H9 (cell line): ENCODE measurements at regions not wholly inside any gene's neighbourhood (a gene's known extent, or its start where the extent isn't known, plus 50 kb on each side); places are given as distances from the start of the nearest gene placed in this dataset.

Source experiments
- DNase-seq: peaks from one replicate; pipeline ENCODE4 v3.0.0-alpha.2; 2017
- H2AFZ ChIP-seq: one replicate; pipeline ENCODE4 v1.6.1; 2013; ENCODE audit warnings: mild to moderate bottlenecking, low read length, control low read depth, moderate library complexity
- H2AK5ac ChIP-seq: 2 replicates; pipeline ENCODE4 v1.6.1; 2013; ENCODE audit warnings: low read length, control low read depth, mixed read lengths; ENCODE audit not compliant: insufficient read length
- H2BK120ac ChIP-seq: one replicate; pipeline ENCODE4 v1.6.1; 2013; ENCODE audit warnings: low read depth, mild to moderate bottlenecking, low read length, control low read depth, inconsistent platforms; ENCODE audit not compliant: poor library complexity, severe bottlenecking
- H2BK12ac ChIP-seq: 2 replicates; pipeline ENCODE4 v1.6.1; 2013; ENCODE audit warnings: low read length, control low read depth, mixed read lengths, low read depth; ENCODE audit not compliant: insufficient read length
- H2BK15ac ChIP-seq: 2 replicates; pipeline ENCODE4 v1.6.1; 2013; ENCODE audit warnings: low read depth, low read length, control low read depth
- H2BK20ac ChIP-seq: one replicate; pipeline ENCODE4 v1.6.1; 2013; ENCODE audit warnings: low read depth, mild to moderate bottlenecking, low read length, control low read depth, inconsistent platforms; ENCODE audit not compliant: poor library complexity, severe bottlenecking
- H2BK5ac ChIP-seq: 2 replicates; pipeline ENCODE4 v1.6.1; 2013; ENCODE audit warnings: low read length, control low read depth, mixed read lengths; ENCODE audit not compliant: insufficient read length
- H3K14ac ChIP-seq: 2 replicates; pipeline ENCODE4 v1.6.1; 2013; ENCODE audit warnings: low read length, control low read depth; ENCODE audit not compliant: insufficient read depth
- H3K18ac ChIP-seq: 2 replicates; pipeline ENCODE4 v1.6.1; 2013; ENCODE audit warnings: low read depth, mild to moderate bottlenecking, mixed read lengths, low read length, control low read depth; ENCODE audit not compliant: insufficient read length
- H3K23ac ChIP-seq: 2 replicates; pipeline ENCODE4 v1.6.1; 2013; ENCODE audit warnings: low read length, control low read depth, mixed read lengths, low read depth; ENCODE audit not compliant: insufficient read length
- H3K23me2 ChIP-seq: 2 replicates; pipeline ENCODE4 v1.6.1; 2013; ENCODE audit warnings: low read depth, mild to moderate bottlenecking, mixed read lengths, low read length, control low read depth; ENCODE audit not compliant: insufficient read length, poor library complexity, severe bottlenecking
- H3K27ac ChIP-seq: 2 replicates; pipeline ENCODE4 v1.5.1; 2013; ENCODE audit warnings: low read length, control low read depth, mixed read lengths, low read depth; ENCODE audit not compliant: insufficient read length
- H3K27me3 ChIP-seq: 2 replicates; pipeline ENCODE4 v1.6.1; 2013; ENCODE audit warnings: low read length, control low read depth, inconsistent platforms; ENCODE audit not compliant: insufficient read depth
- H3K4ac ChIP-seq: 2 replicates; pipeline ENCODE4 v1.6.1; 2013; ENCODE audit warnings: low read depth, mild to moderate bottlenecking, control low read depth, inconsistent platforms, low read length, moderate library complexity
- H3K4me1 ChIP-seq: 2 replicates; pipeline ENCODE4 v1.6.1; 2013; ENCODE audit warnings: low read length, control low read depth, inconsistent platforms; ENCODE audit not compliant: insufficient read depth
- H3K4me2 ChIP-seq: 2 replicates; pipeline ENCODE4 v1.6.1; 2013; ENCODE audit warnings: low read length, control low read depth, mixed read lengths; ENCODE audit not compliant: insufficient read length, insufficient read depth
- H3K56ac ChIP-seq: 2 replicates; pipeline ENCODE4 v1.6.1; 2013; ENCODE audit warnings: low read depth, mild to moderate bottlenecking, mixed read lengths, low read length, control low read depth; ENCODE audit not compliant: insufficient read length
- H3K79me1 ChIP-seq: 2 replicates; pipeline ENCODE4 v1.6.1; 2013; ENCODE audit warnings: low read depth, mild to moderate bottlenecking, moderate library complexity, low read length, control low read depth, inconsistent platforms; ENCODE audit not compliant: insufficient read depth, poor library complexity, severe bottlenecking
- H3K79me2 ChIP-seq: 2 replicates; pipeline ENCODE4 v1.6.1; 2013; ENCODE audit warnings: low read length, control low read depth, inconsistent platforms; ENCODE audit not compliant: insufficient read depth
- H3K9ac ChIP-seq: 2 replicates; pipeline ENCODE4 v1.6.1; 2013; ENCODE audit warnings: low read length, control low read depth, mixed read lengths; ENCODE audit not compliant: insufficient read length; ENCODE audit errors: extremely low read depth
- H3K9me3 ChIP-seq: one replicate; pipeline ENCODE4 v1.6.1; 2013; ENCODE audit warnings: low read depth, low read length, inconsistent platforms; ENCODE audit not compliant: control insufficient read depth
- H3T11ph ChIP-seq: one replicate; pipeline ENCODE4 v1.6.1; 2013; ENCODE audit warnings: mild to moderate bottlenecking, low read length, control low read depth, inconsistent platforms
- H4K20me1 ChIP-seq: one replicate; pipeline ENCODE4 v1.6.1; 2013; ENCODE audit not compliant: control insufficient read depth, insufficient read length, insufficient read depth
- H4K5ac ChIP-seq: 2 replicates; pipeline ENCODE4 v1.6.1; 2013; ENCODE audit warnings: low read depth, mild to moderate bottlenecking, mixed read lengths, low read length, control low read depth; ENCODE audit not compliant: insufficient read length
- H4K8ac ChIP-seq: replicated peaks from 2 replicates; pipeline ENCODE4 v1.6.1; 2013; ENCODE audit warnings: low read length, control low read depth, mixed read lengths, low read depth; ENCODE audit not compliant: insufficient read length
- H4K91ac ChIP-seq: 2 replicates; pipeline ENCODE4 v1.6.1; 2013; ENCODE audit warnings: low read depth, mild to moderate bottlenecking, moderate library complexity, mixed read lengths, low read length, control low read depth; ENCODE audit not compliant: insufficient read length
- H3K27ac Mint-ChIP-seq, 3 experiments: 2 replicates in 2 of 3; 3 replicates in 1 of 3; pipeline ENCODE4 v1.8.0; 2020 to 2021; ENCODE audit warnings: mixed read lengths in 3 of 3, mild to moderate bottlenecking in 1 of 3, moderate library complexity in 1 of 3
- H3K27me3 Mint-ChIP-seq: 2 replicates; pipeline ENCODE4 v1.8.0; 2021; ENCODE audit warnings: low read depth, mild to moderate bottlenecking, moderate library complexity, mixed read lengths
- H3K36me3 Mint-ChIP-seq, 3 experiments: 2 replicates in 2 of 3; 3 replicates in 1 of 3; pipeline ENCODE4 v1.8.0; 2020 to 2021; ENCODE audit warnings: low read depth in 3 of 3, mixed read lengths in 3 of 3; ENCODE audit not compliant: insufficient read depth in 1 of 3
- H3K4me1 Mint-ChIP-seq, 2 experiments: 2 replicates each; pipeline ENCODE4 v1.8.0; 2020; ENCODE audit warnings: mixed read lengths in 2 of 2
- H3K4me3 Mint-ChIP-seq, 2 experiments: 2 replicates in 1 of 2; 3 replicates in 1 of 2; pipeline ENCODE4 v1.8.0; 2020 to 2021; ENCODE audit warnings: mild to moderate bottlenecking in 2 of 2, mixed read lengths in 2 of 2, moderate library complexity in 1 of 2
- H3K9me3 Mint-ChIP-seq, 2 experiments: 2 replicates in 1 of 2; 3 replicates in 1 of 2; pipeline ENCODE4 v1.8.0; 2020; ENCODE audit warnings: mild to moderate bottlenecking in 2 of 2, mixed read lengths in 2 of 2, moderate library complexity in 1 of 2
- WGBS: extraction: QIAGEN DNeasy Blood & Tissue Kit; methylation state at CpG from one replicate; pipeline ENCODE4 v1.1.7; 2013; ENCODE audit warnings: missing lambda C conversion rate, low lambda C conversion rate, mixed read lengths; ENCODE audit not compliant: insufficient read length; ENCODE audit errors: extremely low coverage; 5-methylcytosine and 5-hydroxymethylcytosine counted together
- TF ChIP-seq, protein P1 (sequence below): fragments of 200-600 bp; sonication (generic); conservative IDR thresholded peaks from 3 replicates; pipeline ENCODE4 v1.8.0; 2021; ENCODE audit warnings: antibody characterized with exemption, mild to moderate bottlenecking

DNA sequence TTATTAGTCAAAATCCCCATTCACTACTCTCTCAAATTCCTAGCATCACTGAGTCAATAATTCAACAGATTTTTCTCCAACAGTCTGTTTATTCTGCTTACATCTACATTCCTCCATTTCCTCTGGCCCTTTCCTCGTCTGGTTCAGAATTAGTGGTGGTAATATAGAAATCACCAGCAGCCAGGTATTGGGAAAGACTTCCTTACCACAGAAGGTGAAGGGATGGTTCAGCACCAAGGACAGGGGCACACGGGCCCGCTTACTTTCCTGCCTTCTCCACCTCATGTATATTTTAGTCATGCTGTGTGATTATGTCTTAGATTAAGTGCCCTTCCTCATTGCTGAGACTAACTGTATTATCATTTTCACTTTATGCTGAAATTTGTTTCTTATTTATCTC, 70.4 kb upstream of the APBB1IP start:
- H2BK20ac ChIP-seq: no peak overlapping the region
- no peak overlapping the region for H2BK15ac ChIP-seq
- H3K14ac ChIP-seq: no peak overlapping the region
- H3K9ac ChIP-seq: no peak overlapping the region
- TF ChIP-seq, protein P1, sequence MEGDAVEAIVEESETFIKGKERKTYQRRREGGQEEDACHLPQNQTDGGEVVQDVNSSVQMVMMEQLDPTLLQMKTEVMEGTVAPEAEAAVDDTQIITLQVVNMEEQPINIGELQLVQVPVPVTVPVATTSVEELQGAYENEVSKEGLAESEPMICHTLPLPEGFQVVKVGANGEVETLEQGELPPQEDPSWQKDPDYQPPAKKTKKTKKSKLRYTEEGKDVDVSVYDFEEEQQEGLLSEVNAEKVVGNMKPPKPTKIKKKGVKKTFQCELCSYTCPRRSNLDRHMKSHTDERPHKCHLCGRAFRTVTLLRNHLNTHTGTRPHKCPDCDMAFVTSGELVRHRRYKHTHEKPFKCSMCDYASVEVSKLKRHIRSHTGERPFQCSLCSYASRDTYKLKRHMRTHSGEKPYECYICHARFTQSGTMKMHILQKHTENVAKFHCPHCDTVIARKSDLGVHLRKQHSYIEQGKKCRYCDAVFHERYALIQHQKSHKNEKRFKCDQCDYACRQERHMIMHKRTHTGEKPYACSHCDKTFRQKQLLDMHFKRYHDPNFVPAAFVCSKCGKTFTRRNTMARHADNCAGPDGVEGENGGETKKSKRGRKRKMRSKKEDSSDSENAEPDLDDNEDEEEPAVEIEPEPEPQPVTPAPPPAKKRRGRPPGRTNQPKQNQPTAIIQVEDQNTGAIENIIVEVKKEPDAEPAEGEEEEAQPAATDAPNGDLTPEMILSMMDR: no peak
- H3K36me3 Mint-ChIP-seq: no peaks in the 10 kb centered on the region
- H4K91ac ChIP-seq: no peak overlapping the region
- no peak overlapping the region for H3T11ph ChIP-seq
- no peak overlapping the region for H3K23ac ChIP-seq
- no peak overlapping the region for H3K4me2 ChIP-seq
- H2BK120ac ChIP-seq: no peak overlapping the region
- no peaks in the 10 kb centered on the region for H3K27me3 ChIP-seq
- no peak overlapping the region for H2AK5ac ChIP-seq
- H3K27ac ChIP-seq: no peak overlapping the region
- H3K4ac ChIP-seq: no peak overlapping the region
- no peaks in the 10 kb centered on the region for H3K4me1 ChIP-seq
- no peaks in the 10 kb centered on the region for H3K9me3 ChIP-seq
- 0 out of 5 replicates have a peak, but pooled peaks cover 0 to 2% of the 10 kb centered on the region in 2 experiments for H3K9me3 Mint-ChIP-seq
- no CpG with 5 or more reads among the region's 3 CpGs for WGBS
- no peak overlapping the region for H4K5ac ChIP-seq
- no peak overlapping the region for H3K18ac ChIP-seq
- H3K4me1 Mint-ChIP-seq: no peaks in the 10 kb centered on the region
- H3K27ac Mint-ChIP-seq: no peak overlapping the region
- H4K8ac ChIP-seq: no peak overlapping the region
- H2BK5ac ChIP-seq: no peak overlapping the region
- peak; percentile 63 for DNase-seq
- H4K20me1 ChIP-seq: no peaks in the 10 kb centered on the region
- no peak overlapping the region for H2BK12ac ChIP-seq
- H3K79me2 ChIP-seq: no peaks in the 10 kb centered on the region
- H3K56ac ChIP-seq: no peak overlapping the region
- no peak overlapping the region for H3K4me3 Mint-ChIP-seq
- H3K79me1 ChIP-seq: no peaks in the 10 kb centered on the region
- peaks cover 6% of the 10 kb centered on the region for H3K27me3 Mint-ChIP-seq
- no peaks in the 10 kb centered on the region for H3K23me2 ChIP-seq
- H2AFZ ChIP-seq: no peak overlapping the region
